ENCODE measurements at regions not wholly inside any gene's neighbourhood (a gene's known extent, or its start where the extent isn't known, plus 50 kb on each side); places are given as distances from the start of the nearest gene placed in this dataset.

- ATAC-seq (no peak), DNase-seq (no peak)
- intact Hi-C loops (cut with micrococcal nuclease), result no loop called here
Measured at GRCh38 chr3:168395551-168395950, 299.8 kb upstream of the GOLIM4 start.

GRCh38 chr3:168394439-168394838, 298.7 kb upstream of the GOLIM4 start:
- ATAC-seq (no peak), DNase-seq (no peak)
- intact Hi-C loops (cut with micrococcal nuclease), result no loop called here

GRCh38 chr3:168386301-168386700, 290.6 kb upstream of the GOLIM4 start:
- ATAC-seq, result no peak
- DNase-seq, result no peak
- intact Hi-C loops (cut with micrococcal nuclease), result no loop called here

- intact Hi-C loops (cut with micrococcal nuclease), result no loop called here
- DNase-seq (no peak), ATAC-seq (no peak)
Measured at GRCh38 chr3:168384990-168385389, 289.3 kb upstream of the GOLIM4 start.

GRCh38 chr3:168383573-168383972, 287.8 kb upstream of the GOLIM4 start:
- DNase-seq, result no peak
- no peak for ATAC-seq
- intact Hi-C loops (cut with micrococcal nuclease), result no loop called here

- intact Hi-C loops (cut with micrococcal nuclease), result no loop called here
- DNase-seq (no peak), ATAC-seq (no peak)
Measured at GRCh38 chr3:168371846-168372245, 276.1 kb upstream of the GOLIM4 start.

GRCh38 chr3:168364967-168365366, 269.2 kb upstream of the GOLIM4 start:
- ATAC-seq (peak; percentile 100), DNase-seq (no peak)
- intact Hi-C loops (cut with micrococcal nuclease), result no loop called here

- DNase-seq, result no peak
- intact Hi-C loops (cut with micrococcal nuclease), result no loop called here
- ATAC-seq, result no peak
Measured at GRCh38 chr3:168362661-168363247, 267.0 kb upstream of the GOLIM4 start.

- intact Hi-C loops (cut with micrococcal nuclease), result no loop called here
- ATAC-seq, result no peak
- no peak for DNase-seq
Measured at GRCh38 chr3:168362156-168362555, 266.4 kb upstream of the GOLIM4 start.

- no peak for DNase-seq
- no peak for ATAC-seq
- intact Hi-C loops (cut with micrococcal nuclease), result no loop called here
Measured at GRCh38 chr3:168360993-168361392, 265.3 kb upstream of the GOLIM4 start.

- ATAC-seq (no peak), DNase-seq (no peak)
- intact Hi-C loops (cut with micrococcal nuclease), result no loop called here
Measured at GRCh38 chr3:168342946-168343850, 247.5 kb upstream of the GOLIM4 start.

GRCh38 chr3:168341956-168342936, 246.5 kb upstream of the GOLIM4 start:
- DNase-seq (no peak), ATAC-seq (no peak)
- intact Hi-C loops (cut with micrococcal nuclease), result no loop called here

- intact Hi-C loops (cut with micrococcal nuclease), result no loop called here
- ATAC-seq (peak; percentile 17), DNase-seq (no peak)
Measured at GRCh38 chr3:168341192-168341815, 245.6 kb upstream of the GOLIM4 start.

- no peak for ATAC-seq
- intact Hi-C loops (cut with micrococcal nuclease), result no loop called here
- DNase-seq, result no peak
Measured at GRCh38 chr3:168338161-168338560, 242.4 kb upstream of the GOLIM4 start.

GRCh38 chr3:168336276-168336675, 240.6 kb upstream of the GOLIM4 start:
- no peak for ATAC-seq
- no peak for DNase-seq
- intact Hi-C loops (cut with micrococcal nuclease), result no loop called here

- ATAC-seq, result no peak
- DNase-seq, result no peak
- intact Hi-C loops (cut with micrococcal nuclease), result no loop called here
Measured at GRCh38 chr3:168333410-168333935, 237.7 kb upstream of the GOLIM4 start.

GRCh38 chr3:168331756-168332155, 236.0 kb upstream of the GOLIM4 start:
- ATAC-seq (no peak), DNase-seq (no peak)
- intact Hi-C loops (cut with micrococcal nuclease), result no loop called here

- DNase-seq (no peak), ATAC-seq (no peak)
- intact Hi-C loops (cut with micrococcal nuclease), result no loop called here
Measured at GRCh38 chr3:168330983-168331382, 235.3 kb upstream of the GOLIM4 start.

GRCh38 chr3:168327856-168328255, 232.1 kb upstream of the GOLIM4 start:
- ATAC-seq (no peak), DNase-seq (no peak)
- intact Hi-C loops (cut with micrococcal nuclease), result no loop called here

Data from left ventricle myocardium superior (tissue), 1 donor.